Right atrium auricular region (tissue), 2 donors: ENCODE measurements at regions not wholly inside any gene's neighbourhood (a gene's known extent, or its start where the extent isn't known, plus 50 kb on each side); places are given as distances from the start of the nearest gene placed in this dataset.

Experiments
- DNase-seq: peaks from one replicate; pipeline ENCODE4 v3.0.0-alpha.2; 2019; ENCODE audit warnings: low spot score
- H3K27ac ChIP-seq, 2 donors: fragments of 200-600 bp; sonication (generic); 1 replicate in 1 of 2; 2 replicates in 1 of 2; pipeline ENCODE4 v1.5.1; 2016 to 2019
- H3K27me3 ChIP-seq, 2 donors: fragments of 200-600 bp; sonication (generic); one replicate each; pipeline versions ENCODE4 v1.5.1 to v1.6.0; 2017 to 2019
- H3K36me3 ChIP-seq: fragments of 200-600 bp; sonication (generic); one replicate; pipeline ENCODE4 v1.5.1; 2016
- H3K4me1 ChIP-seq, 2 donors: fragments of 200-600 bp; sonication (generic); one replicate each; pipeline versions ENCODE4 v1.5.1 to v1.6.0; 2017 to 2019
- H3K4me3 ChIP-seq, 2 donors: fragments of 200-600 bp; sonication (generic); 1 replicate in 1 of 2; 2 replicates in 1 of 2; pipeline ENCODE4 v1.5.1; 2017 to 2019; ENCODE audit warnings: mild to moderate bottlenecking in 1 of 2, moderate library complexity in 1 of 2
- H3K9me3 ChIP-seq, 2 donors: fragments of 200-600 bp; sonication (generic); one replicate each; pipeline ENCODE4 v1.5.1; 2019
- CTCF ChIP-seq, 2 donors: fragments of 200-600 bp; sonication (generic); IDR thresholded peaks; one replicate each; pipeline ENCODE4 v1.5.1; 2019; ENCODE audit warnings: antibody characterized with exemption in 2 of 2

GRCh38 chr1:185412385-185413087, 95.5 kb upstream of the IVNS1ABP start:
- Histone ChIP-seq H3K27ac (no peak overlapping the region), H3K4me1 (no peaks in the 10 kb centered on the region), H3K9me3 (no peaks in the 10 kb centered on the region), H3K36me3 (no peaks in the 10 kb centered on the region), H3K4me3 (no peak overlapping the region), H3K27me3 (no peaks in the 10 kb centered on the region)
- no peak for DNase-seq
- no peak for TF ChIP-seq CTCF (IDR thresholded peaks at IDR 0.05)

GRCh38 chr1:185409763-185410528, 92.9 kb upstream of the IVNS1ABP start:
- Histone ChIP-seq H3K27ac (no peak overlapping the region), H3K27me3 (no peaks in the 10 kb centered on the region), H3K4me1 (no peaks in the 10 kb centered on the region), H3K9me3 (no peaks in the 10 kb centered on the region), H3K36me3 (no peaks in the 10 kb centered on the region), H3K4me3 (no peak overlapping the region)
- no peak for DNase-seq
- no peak for TF ChIP-seq CTCF (IDR thresholded peaks at IDR 0.05)

- no peak overlapping the region for H3K27ac ChIP-seq
- H3K4me1 ChIP-seq = no peaks in the 10 kb centered on the region
- H3K27me3 ChIP-seq = no peaks in the 10 kb centered on the region
- no peak for DNase-seq
- H3K36me3 ChIP-seq = no peaks in the 10 kb centered on the region
- H3K4me3 ChIP-seq = no peak overlapping the region
- no peak for TF ChIP-seq CTCF (IDR thresholded peaks at IDR 0.05)
- no peaks in the 10 kb centered on the region for H3K9me3 ChIP-seq
Measured at GRCh38 chr1:185409345-185409744, 92.3 kb upstream of the IVNS1ABP start.

GRCh38 chr1:185408700-185409270, 91.7 kb upstream of the IVNS1ABP start:
- Histone ChIP-seq H3K27ac (no peak overlapping the region), H3K4me3 (no peak overlapping the region), H3K27me3 (no peaks in the 10 kb centered on the region), H3K4me1 (no peaks in the 10 kb centered on the region), H3K9me3 (no peaks in the 10 kb centered on the region), H3K36me3 (no peaks in the 10 kb centered on the region)
- TF ChIP-seq CTCF (IDR thresholded peaks at IDR 0.05) = no peak
- DNase-seq = no peak

GRCh38 chr1:185406691-185407009, 89.6 kb upstream of the IVNS1ABP start:
- Histone ChIP-seq H3K4me1 (no peaks in the 10 kb centered on the region), H3K36me3 (no peaks in the 10 kb centered on the region), H3K27me3 (no peaks in the 10 kb centered on the region), H3K9me3 (no peaks in the 10 kb centered on the region), H3K4me3 (no peak overlapping the region), H3K27ac (no peak overlapping the region)
- TF ChIP-seq CTCF (IDR thresholded peaks at IDR 0.05) = no peak
- DNase-seq = no peak
